NOMO-1 treated with DMSO at 0.1 percent for 48 hours (cell line): ENCODE measurements at regions not wholly inside any gene's neighbourhood (a gene's known extent, or its start where the extent isn't known, plus 50 kb on each side); places are given as distances from the start of the nearest gene placed in this dataset.

Source experiments
- DNase-seq: peaks from one replicate; lab custom pipeline; 2025; ENCODE audit not compliant: unreplicated experiment; lab: John Stamatoyannopoulos, UW

DNA sequence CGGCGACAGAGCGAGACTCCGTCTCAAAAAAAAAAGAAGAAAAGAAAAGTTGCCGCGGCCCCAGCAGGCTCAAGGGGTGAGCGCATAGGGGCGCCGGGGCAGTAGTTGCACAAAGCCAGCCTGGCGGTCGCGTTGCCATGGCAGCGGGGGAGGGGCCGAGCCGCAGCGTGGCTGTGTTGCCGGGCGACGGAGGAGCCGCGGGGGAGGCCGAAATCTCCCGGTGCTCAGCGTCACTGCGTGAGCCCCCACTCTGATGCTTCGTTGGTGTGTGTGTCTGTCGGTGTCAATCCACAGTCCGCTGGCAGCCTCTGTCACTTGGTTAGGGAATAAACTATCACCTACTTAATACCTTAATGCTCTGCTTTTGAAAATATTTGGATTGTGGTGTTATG, 82.9 kb upstream of the C1QTNF9B start:
- DNase-seq, result peak; percentile 48

DNA sequence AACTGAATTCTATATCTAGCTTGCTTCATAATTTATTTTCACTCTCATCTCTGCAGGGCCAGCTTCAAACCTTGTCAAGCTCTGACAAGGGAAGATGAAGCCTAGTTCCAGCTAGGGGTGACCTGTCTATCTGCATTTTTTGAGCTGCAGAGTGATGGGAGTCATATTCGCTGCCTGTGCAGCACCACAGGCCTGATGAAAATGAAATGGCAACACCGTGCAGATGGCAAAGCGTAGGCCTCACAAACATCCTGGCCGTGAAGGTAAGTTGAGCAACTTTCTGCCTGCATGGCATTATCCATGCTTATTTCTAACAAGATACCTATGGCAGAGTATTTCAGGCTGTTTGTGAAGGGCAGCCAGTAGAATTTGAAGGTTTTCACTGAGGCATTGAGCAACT, 86.4 kb upstream of the C1QTNF9B start:
- DNase-seq, result no peak

DNA sequence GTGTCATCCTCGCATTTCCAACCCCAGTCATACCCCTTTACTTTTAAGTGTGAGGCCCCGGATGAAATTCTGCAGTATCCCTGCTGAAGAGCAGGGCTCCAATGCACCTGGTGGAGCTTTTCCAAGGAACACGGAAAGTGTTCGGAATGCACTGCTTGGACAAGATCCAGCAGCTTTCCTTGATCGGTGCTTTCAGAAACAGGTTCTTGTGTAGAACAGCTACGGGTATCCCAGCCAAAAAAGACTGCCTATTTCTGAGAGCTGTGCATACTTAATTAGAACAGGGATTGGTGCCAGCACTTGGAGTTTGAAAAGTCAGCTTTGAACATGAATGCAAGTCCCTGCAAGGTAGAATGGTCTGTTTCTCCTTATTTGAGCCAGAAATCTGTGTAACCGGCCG, 87.2 kb upstream of the C1QTNF9B start:
- DNase-seq, result no peak

DNA sequence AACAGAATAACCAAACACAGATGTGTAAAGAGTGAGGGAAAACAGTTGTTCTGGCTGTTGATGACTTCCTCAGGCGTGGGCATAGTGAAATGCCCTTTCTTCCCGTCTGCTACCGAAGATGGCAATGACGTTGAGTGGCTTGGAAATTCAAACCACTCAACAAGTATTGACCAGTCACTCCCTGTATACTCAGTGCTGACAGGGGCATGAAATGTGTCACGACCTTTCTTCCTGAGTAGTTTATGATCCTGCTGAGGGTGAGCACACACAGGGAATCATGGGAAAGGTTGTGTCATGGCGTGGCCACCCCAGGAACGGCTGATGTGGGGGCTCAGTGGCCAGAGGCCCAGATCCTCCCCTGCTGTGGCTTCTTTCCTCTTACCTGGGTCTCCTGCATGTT, 87.8 kb upstream of the C1QTNF9B start:
- DNase-seq, result no peak

DNA sequence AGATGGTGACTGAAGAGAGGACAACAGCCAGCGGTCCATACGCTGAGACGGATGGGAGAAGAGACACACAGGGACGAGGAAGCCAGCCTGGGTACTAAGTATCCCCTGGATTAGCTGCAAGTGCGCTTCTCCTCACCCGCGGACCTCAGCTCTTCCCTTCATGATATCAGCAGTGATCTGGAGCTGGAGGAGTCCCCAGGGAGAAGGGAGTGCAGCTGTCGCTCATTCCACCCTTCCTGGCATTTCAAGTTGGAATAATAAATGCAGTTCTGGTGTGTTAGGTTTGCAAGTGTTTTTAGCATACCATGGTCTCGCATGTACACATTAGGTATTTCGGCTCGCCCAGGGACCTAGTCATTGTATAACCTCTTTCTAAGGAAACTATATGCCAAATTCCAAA, 88.5 kb upstream of the C1QTNF9B start:
- DNase-seq, result no peak

DNA sequence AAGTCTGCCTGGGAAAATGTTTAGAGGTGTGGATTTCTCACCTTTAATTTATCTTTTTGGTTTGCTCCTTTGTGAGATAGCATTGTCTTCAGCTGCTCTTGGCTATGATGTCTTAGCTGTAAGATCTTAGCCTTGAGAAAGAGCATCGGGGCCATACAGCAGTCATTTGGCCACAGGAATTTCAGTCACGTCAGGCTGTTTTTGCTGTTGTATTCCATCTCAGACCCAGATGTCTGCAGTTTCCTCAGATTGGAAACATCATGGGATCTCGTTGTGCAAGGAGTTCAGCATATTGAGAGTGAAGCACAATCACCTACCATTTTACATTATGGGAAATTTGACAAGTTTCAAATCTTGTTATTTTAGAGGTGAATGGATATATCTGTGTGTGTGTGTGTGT, 89.3 kb upstream of the C1QTNF9B start:
- no peak for DNase-seq

DNA sequence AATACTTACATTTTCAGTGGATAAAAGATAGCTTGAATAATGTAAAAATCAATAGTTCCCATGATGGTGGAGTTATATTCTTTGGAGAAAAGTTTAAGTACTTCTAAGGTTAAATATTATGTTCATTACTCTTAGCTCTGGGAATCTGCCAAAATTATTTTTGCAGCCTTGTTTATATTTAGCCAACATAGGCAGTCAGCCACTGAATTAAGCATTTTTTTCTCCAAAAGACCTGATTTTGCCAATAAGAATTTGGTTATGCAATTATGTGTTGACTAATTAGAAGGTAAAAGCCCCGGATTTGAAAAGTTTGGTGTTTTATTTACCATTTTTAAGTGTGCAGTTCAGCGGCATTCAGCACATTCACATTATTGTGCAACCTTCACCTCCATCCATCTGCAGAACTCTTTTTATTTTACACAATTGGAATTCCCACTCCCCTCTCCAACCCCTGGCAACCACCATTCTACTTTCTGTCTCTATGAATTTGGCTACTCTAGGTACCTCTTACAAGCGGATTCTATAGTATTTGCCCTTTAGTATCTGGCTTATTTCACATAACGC, 90.1 kb upstream of the C1QTNF9B start:
- no peak for DNase-seq

DNA sequence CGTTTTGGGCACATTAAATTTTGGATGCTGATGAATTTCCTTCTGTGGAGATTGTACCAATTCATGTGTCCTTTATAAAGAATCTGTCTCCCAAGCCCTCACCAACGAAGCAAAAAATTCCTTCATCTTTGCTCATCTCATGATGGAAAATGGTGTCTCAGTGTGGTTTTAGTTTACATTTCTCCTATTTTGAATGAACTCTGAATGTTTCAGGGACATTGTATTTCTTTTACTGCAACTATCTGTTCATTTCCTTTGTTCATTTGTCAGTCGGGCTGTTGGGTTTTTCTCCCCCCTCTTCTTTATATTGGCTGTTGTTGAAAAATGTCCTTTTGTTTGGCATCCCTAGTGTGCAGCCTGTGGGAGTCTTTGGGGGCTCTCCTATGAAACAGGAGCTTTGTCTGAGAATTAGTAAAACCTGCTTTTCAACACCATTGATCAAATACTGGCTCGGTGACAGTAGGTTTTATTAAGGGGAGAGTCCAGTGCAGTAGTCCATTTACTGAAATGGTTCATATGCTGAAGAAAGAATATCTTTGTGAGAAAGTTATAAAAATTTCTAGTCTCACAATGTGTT, 91.3 kb upstream of the C1QTNF9B start:
- DNase-seq, result no peak

DNA sequence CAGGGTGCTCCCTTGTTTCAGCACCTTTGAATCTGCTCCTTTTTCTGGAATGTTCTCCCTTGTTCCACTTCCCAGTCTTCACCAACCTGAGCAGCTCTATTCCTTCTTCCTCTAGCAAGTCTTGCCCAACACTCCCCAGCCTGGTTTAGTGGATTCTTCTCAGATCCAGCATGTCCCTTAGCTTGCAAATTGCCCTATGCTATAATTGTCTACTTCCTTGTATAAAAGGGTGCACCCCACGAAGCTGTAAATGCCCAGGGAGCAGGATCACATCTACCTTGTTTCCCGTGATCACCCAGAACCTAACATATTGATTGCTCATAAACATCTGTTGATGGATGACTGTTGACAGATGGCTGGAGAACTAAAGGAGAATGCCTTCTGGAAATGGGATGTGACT, 93.2 kb upstream of the C1QTNF9B start:
- no peak for DNase-seq

DNA sequence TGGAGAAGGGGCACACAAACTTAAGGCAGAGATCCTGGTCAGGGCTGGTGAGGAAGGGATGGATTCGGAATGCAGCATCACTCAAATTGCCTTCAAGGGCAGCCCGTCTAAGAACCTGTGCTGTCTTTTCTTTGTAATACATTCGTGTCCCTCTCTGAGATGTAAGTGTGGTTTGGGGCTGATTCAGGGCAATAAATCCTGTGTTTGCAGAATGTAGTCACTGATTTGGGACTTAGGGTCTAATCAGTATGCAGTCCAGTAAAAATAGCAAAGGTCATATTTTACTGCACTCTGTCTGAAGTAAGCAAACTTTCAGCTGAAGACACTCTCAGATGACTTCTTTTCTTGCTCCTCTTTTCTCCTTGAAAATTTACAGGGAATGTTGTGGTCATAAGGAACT, 93.8 kb upstream of the C1QTNF9B start:
- no peak for DNase-seq

DNA sequence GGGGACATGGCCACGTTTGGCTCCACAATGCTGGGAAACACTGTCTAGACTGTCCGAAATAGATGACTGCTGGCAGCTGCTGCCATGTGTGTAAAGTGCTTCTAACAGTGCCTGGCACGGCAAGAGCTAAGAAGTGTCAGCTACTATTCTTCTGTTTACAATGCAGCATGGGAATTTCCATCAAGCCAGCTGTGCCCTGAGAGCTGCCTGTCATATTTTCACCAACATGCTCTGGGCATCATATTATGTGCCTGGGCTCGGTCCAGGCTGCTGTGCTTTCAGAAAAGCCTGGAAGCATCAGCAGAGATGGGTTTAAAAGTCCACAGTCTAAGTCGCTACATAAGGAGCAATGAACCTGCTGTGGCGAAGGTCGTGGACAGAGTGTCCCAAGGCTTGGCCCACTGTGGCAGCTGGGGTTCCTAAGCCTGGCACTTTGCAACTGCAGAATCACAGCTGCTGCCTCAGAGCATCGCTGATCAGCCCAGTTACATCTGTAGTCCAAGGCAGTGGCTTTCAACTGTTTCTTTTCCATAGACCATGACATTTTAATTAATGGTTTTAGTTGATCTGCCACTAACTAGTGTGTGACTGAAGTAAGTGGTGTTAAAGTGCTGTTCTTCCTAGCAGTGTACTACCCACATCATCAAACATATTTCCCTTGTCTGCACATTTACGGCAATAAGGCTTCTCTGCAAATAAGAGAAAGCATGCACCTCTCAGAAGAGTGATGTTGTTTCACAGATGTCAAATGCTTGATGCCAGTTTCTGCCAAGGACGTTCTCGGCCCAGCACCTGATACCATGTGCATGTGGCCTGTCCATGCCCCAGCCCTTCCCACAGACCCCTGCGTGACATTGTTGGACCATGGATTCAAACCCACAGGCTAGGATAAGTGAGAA, 95.7 kb upstream of the C1QTNF9B start:
- no peak for DNase-seq

DNA sequence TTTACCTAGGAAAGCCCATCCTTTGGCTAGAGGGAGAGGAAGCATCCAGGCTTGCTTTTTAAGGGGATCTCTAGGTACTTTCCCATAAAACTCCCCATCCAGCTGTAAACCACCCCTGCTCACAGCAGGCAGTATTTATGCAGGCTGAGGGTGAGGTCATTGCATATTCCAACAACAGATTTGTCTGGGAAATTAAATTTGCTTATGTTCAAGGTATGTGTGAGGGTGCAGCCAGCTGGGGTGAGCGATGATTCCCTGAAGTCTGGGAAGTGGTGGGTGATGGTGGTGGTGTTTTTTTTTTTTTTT, 96.3 kb upstream of the C1QTNF9B start:
- DNase-seq, result no peak

DNA sequence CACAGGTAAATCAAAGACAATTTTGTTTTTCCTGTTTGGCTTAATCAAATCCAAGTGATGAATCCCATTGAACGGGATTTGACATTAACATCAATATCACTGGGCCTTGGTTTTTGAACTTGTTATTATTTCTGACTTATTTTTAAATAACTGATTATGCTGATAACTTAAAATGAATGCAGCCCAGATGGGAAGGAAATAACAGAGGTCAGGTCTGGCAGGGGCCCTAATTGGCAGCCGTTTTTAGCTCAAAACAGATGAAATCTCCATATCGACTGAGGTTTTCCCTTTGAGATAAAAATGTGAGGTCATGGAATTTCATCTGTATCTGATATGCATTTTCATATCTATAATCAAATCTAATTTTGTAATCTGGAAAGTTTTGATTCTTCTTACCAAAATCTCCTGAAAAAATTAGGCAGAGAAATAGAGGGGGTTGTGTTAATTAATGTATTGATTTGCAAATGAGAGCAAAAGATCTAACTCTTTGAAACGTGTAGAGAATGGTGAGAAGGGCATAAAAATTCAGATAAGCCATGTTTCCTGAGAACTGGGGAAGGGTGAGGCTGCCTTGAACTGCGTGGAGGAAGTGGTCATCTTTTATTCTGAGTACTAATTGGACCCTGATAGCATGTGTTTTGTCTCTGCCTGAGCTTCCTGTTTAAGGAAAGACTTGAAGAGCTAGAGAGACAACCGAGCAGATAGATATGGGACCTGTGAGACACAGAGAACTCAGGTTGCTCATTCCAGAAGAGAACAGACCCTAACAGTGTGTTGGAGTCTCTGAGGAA, 98.2 kb upstream of the C1QTNF9B start:
- peak; percentile 12 for DNase-seq

DNA sequence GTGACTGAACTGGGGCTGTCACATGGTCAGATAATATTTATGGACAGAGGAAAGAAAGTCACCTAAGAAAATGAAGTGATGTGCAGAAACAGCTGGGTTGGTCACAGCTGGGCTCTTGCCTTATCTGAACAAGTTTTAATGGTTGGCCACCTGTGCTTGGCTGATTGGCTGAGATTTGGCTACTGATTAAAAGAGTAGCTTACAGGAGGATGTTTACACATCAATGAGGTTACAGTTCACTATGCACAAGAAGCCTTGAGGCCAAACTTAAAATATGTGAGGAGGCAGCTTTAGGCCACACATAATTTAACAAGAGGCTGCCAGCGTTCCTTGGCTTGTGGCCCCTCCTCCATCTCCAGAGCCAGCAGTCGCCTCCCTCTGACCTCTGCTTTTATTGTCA, 99.2 kb upstream of the C1QTNF9B start:
- DNase-seq, result no peak

DNA sequence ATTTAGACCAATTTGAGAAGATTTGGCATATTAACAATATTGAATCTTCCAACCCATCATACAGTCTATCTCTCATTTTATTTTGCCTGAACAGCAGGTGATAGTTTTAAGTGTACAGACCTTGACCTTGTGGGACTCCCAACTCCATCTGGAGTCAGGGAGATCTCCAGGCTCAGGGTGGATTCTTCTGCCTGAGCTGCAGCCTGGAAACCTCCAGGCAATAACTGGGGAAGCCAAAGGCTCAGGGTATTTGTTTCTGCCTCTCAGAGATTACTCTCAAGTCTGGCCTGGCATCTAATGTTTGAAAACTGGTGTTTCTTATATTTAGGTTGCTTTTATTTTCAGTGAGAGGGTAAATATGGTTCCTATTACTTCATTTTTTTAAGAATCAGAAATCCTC, 102.1 kb upstream of the C1QTNF9B start:
- DNase-seq, result no peak

DNA sequence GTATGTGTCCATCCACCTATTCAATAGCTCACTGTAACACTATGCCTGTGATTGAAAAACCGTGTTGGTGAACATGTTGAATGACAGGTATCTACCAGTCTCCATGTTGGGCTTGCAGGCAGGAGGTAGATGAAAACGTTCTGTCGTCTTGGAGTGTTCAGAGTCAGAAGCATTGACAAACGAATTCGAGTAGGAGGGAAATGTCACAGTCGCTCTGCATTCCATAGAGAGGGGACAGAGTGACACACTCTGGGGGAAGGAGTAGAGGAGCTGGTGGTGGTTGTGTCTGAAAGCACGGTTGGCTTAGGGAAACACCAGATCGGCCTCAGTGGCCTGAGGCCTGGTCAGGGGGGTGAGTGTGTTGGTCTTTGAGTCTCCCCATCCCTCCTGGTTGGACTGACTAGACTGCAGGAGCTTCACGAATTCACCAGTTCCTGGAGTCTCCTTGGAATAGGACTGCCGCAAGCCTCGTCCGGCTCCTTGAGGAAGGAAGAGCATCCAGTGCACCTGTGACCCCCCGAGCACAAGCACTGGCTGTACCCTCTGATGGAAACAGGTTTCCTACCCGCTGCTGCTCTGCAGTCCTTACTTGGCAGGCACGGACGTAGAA, 105.0 kb upstream of the C1QTNF9B start:
- DNase-seq, result no peak

DNA sequence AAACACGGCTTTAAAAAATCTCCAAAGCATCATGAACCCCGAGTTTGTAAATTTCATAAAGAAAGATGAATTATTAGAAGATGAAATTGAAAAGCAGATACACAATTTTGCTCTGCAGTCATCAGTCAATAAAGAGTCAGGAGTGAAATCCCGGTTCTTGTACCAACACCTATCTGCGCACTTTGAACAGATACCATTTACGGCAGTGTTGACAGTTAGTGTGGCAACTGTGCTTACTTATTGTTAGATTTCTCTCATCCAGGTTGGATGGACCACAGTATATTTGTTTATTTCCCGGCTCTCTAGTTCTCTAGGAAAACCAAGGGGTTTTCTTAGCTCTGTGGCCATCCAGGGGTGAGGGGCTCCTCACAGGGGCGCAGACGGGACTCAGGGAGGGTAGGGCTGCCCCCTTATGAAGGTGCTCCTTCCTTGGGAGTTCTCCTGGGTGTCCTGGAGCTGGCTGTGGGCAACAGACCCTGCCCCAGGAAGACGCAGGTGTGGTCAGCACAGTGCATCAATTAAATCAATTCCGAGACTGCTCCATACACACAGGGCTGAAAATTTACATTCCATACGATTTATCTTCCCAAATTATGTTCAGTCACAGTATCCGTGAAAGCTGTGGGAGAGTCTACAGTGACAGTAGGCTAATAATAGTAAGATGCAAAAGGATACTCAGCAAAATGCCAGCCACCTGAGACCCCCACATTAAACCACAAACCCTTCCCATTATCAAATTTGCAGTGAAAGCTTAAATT, 107.0 kb upstream of the C1QTNF9B start:
- no peak for DNase-seq

DNA sequence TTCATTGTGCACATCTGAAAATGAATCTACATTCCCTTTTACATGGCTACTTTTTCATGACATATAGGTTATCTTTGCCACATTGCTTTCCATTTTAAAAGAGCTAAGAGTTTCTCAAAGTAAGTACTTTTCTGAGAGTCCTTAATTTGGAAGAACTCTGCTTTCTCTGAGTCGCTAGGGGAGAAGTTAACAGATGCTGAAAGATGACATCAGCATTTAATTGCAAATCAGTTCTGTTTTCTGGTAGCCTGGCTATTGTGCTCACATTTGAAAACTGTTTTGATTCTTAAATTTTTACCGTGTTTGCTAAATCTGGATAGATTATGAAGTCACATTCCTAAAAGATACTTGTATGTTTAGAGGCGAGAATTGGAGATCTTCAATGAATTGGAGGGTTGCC, 107.7 kb upstream of the C1QTNF9B start:
- no peak for DNase-seq

DNA sequence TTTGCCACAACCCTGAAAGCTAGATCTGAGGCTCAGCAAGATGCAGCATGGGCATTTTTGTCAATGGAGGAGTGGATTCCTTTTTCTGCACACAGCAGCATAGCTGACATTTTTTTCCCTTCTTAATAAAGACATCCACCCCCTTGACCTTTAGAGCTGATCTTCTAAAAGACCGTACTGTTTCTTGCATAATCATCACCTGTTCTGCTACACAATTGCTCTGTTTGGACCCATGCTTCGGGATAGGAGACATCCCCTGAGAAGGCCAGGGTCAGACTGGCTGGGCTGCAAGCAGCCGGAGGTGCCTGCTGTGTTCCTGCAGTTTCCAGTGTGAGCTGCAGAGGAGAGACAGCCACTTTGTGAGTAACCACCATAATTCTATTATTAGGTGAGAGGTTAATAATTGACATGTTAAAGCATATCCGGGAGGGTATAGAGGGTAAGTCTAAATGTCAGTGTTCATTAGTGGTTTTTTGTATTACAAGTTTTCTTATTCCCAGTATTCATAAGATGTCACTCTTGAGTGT, 108.5 kb upstream of the C1QTNF9B start:
- DNase-seq, result no peak

DNA sequence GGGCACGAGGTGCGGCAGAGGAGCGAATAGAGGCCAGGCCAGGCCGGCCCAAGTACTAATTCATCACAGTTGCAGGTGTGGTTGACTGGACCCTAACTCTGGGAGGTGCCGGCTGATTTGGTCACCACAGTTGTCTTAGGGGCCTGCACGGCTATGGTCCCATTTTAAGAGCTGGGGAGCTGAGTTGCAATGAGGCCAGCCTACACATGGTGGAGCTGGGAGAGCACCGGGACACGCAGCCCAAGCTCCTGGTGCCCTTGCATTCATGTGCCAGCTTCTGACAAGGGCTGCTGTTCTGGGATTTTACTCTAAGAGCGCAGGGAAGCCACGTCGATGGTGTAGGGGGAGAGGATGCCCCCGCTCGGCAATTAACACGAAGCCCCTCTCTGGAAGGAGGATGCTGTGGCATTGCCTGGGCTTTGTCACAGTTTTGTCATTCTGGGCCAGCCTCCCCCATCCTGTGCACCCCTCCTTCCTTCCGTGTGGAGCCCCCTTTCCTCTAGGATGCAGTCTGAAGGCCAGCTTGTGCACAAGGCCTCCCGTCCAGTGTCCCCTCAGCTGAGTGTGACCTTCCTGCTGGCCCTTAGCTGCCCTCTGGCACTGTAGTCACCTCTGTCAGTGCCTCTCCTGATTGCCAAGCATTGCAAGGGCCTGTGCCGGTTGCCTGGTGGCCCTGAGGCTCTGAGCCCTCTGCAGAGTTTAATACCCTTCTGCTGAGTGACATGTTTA, 109.4 kb upstream of the C1QTNF9B start:
- no peak for DNase-seq
